Small intestine (tissue), 7 donors: ENCODE measurements at regions not wholly inside any gene's neighbourhood (a gene's known extent, or its start where the extent isn't known, plus 50 kb on each side); places are given as distances from the start of the nearest gene placed in this dataset.

Experiments used
- DNase-seq, 2 donors: peaks; one replicate each; pipeline versions ENCODE4 v3.0.0 to v3.0.0-alpha.2; 2013
- FAIRE-seq: peaks from 2 replicates; lab custom pipeline; 2012; peaks lifted over from hg19 to GRCh38; lab: Jason Lieb, UNC
- H3K27ac ChIP-seq, 3 donors: one replicate each; pipeline ENCODE4 v1.5.1; 2013; ENCODE audit warnings: low read length in 2 of 3, mild to moderate bottlenecking in 2 of 3, control low read depth in 1 of 3, inconsistent platforms in 1 of 3, low read depth in 1 of 3, moderate library complexity in 1 of 3
- H3K27me3 ChIP-seq, 3 donors: one replicate each; pipeline ENCODE4 v1.6.1; 2013; ENCODE audit warnings: low read length in 3 of 3, inconsistent platforms in 1 of 3; ENCODE audit not compliant: control insufficient read depth in 3 of 3, insufficient read depth in 3 of 3
- H3K36me3 ChIP-seq, 3 donors: one replicate each; pipeline ENCODE4 v1.6.1; 2013; ENCODE audit warnings: low read length in 3 of 3, inconsistent platforms in 1 of 3, low read depth in 1 of 3, mild to moderate bottlenecking in 1 of 3, moderate library complexity in 1 of 3; ENCODE audit not compliant: control insufficient read depth in 3 of 3, insufficient read depth in 2 of 3
- H3K4me1 ChIP-seq, 3 donors: one replicate each; pipeline ENCODE4 v1.6.1; 2013; ENCODE audit warnings: low read length in 2 of 3, inconsistent platforms in 1 of 3, low read depth in 1 of 3, mild to moderate bottlenecking in 1 of 3, moderate library complexity in 1 of 3; ENCODE audit not compliant: control insufficient read depth in 3 of 3, insufficient read depth in 2 of 3
- H3K4me3 ChIP-seq, 3 donors: one replicate each; pipeline ENCODE4 v1.5.1; 2013; ENCODE audit warnings: low read length in 3 of 3, control low read depth in 1 of 3, inconsistent platforms in 1 of 3, low read depth in 1 of 3, mild to moderate bottlenecking in 1 of 3, moderate library complexity in 1 of 3
- H3K9me3 ChIP-seq, 2 donors: one replicate each; pipeline ENCODE4 v1.6.1; 2013; ENCODE audit warnings: low read depth in 1 of 2, low read length in 1 of 2; ENCODE audit not compliant: control insufficient read depth in 2 of 2, insufficient read depth in 1 of 2
- WGBS, 3 donors: extraction: QIAGEN DNeasy Blood & Tissue Kit; methylation state at CpG; one replicate each; pipeline ENCODE4 v1.1.7; 2013; 5-methylcytosine and 5-hydroxymethylcytosine counted together
- donor health status: healthy with polysubstance abuse.
- donor health status: control.
- donor health status: control.
- donor health status: Bipolar disorder and iron deficiency.
- donor health status: healthy.

GRCh38 chr2:217463402-217464075 is 539.3 kb downstream of the TNS1 start:
- Histone ChIP-seq H3K36me3 (no peaks in the 10 kb centered on the region), H3K9me3 (no peaks in the 10 kb centered on the region), H3K27me3 (no peaks in the 10 kb centered on the region), H3K4me1 (no peaks in the 10 kb centered on the region), H3K27ac (no peak overlapping the region), H3K4me3 (no peak overlapping the region)
- no peak for FAIRE-seq
- 83 to 98% (median 85%) methylated on average over 2 of the region's 2 CpGs for WGBS, 3 donors
- no peak for DNase-seq

DNA sequence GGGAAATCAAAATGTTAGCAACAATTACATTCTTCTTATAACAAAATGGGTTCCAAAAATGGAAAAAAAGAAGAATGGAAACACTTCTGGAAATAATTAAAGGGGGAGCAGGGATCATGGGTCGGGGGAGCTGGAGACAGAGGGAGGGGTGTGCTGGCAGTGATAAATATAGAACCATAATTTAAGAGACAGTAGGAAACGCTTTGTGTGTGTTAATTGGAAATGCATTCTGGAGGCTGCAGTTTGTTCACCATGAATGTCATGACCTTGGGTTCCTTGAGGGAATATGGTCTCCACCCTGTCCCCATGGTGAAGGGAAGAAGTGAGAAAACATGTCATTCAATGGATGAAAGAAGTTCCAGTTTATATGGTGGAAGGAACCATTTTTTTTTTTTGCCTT is 540.7 kb downstream of the TNS1 start:
- Histone ChIP-seq H3K4me1 (no peaks in the 10 kb centered on the region), H3K27ac (no peak overlapping the region), H3K27me3 (no peaks in the 10 kb centered on the region), H3K4me3 (no peak overlapping the region), H3K36me3 (no peaks in the 10 kb centered on the region), H3K9me3 (no peaks in the 10 kb centered on the region)
- WGBS, 3 donors = 56 to 74% (median 67%) methylated on average over 2 of the region's 2 CpGs
- DNase-seq = no peak
- no peak for FAIRE-seq

- Histone ChIP-seq H3K27ac (no peak overlapping the region), H3K4me3 (no peak overlapping the region), H3K27me3 (no peaks in the 10 kb centered on the region), H3K36me3 (no peaks in the 10 kb centered on the region), H3K9me3 (no peaks in the 10 kb centered on the region), H3K4me1 (no peaks in the 10 kb centered on the region)
- DNase-seq (no peak), FAIRE-seq (no peak)
- WGBS, 3 donors = 68 to 75% (median 75%) methylated on average over 4 of the region's 4 CpGs
Measured at GRCh38 chr2:217461674-217462073, 541.1 kb downstream of the TNS1 start.

DNA sequence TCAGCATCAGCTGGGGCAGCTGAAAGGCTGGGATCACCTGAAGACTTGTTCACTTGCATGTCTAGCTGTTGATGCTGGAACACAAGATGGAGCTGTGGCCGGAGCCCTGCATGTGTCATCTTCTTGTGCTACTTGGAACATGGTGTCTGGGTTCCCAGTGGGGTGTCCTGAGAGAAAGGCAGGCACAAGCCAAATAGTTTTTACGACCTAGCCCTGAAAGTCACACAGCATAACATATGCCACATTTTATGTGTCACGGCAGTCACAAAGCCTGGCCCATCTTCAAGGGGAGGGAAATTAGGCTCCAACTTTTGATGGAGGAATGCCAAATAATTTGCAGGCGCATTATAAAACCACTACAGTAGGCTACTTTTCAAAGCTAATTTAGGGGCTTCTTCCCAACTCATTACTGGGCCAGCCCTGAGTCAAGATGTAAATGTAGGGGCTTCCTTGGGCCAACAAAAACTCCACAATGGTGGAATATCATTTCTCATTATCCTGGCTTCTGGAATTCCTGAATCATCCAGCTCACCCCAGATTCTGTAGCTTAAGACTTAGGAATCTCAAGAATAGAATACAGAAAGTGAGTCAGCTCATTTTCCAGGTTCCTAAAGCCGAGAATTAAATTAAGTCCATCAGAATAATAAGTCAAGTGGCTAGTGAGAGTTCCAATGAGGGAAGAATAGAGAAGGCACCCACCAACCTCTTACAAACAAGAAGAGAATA is 543.0 kb downstream of the TNS1 start:
- WGBS, 3 donors = 80 to 91% (median 85%) methylated on average over 5 of the region's 5 CpGs

DNA sequence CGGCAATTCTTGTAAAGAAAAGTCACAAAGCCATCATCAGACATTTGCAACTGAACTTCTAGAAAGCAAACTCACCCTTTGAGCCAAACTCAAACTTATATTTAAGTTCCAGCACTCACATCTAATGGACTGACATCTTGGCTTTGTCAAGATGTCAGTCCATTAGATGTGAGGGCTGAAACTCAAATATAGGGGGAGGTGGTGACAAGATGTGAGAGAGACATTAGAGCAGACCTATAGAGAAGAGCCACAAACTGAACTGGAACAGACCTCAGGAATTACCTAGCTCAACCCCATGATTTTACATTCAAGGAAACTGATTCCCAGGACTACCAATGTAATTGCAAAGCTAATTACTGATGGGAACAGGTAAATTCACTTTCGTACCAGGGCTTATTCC is 543.8 kb downstream of the TNS1 start:
- 82 to 87% (median 85%) methylated on average over 2 of the region's 2 CpGs for WGBS, 3 donors
- no peak overlapping the region for H3K4me3 ChIP-seq
- no peaks in the 10 kb centered on the region for H3K36me3 ChIP-seq
- no peaks in the 10 kb centered on the region for H3K4me1 ChIP-seq
- DNase-seq = no peak
- no peak for FAIRE-seq
- no peak overlapping the region for H3K27ac ChIP-seq
- H3K9me3 ChIP-seq = no peaks in the 10 kb centered on the region
- no peaks in the 10 kb centered on the region for H3K27me3 ChIP-seq

More for the DNA sequence above, 543.0 kb downstream of the TNS1 start:
- H3K27ac ChIP-seq = no peak overlapping the region
- DNase-seq = no peak
- H3K4me1 ChIP-seq = no peaks in the 10 kb centered on the region
- no peak for FAIRE-seq
- H3K9me3 ChIP-seq = no peaks in the 10 kb centered on the region
- no peak overlapping the region for H3K4me3 ChIP-seq
- H3K36me3 ChIP-seq = no peaks in the 10 kb centered on the region
- no peaks in the 10 kb centered on the region for H3K27me3 ChIP-seq

GRCh38 chr2:217456016-217456415 is 546.8 kb downstream of the TNS1 start:
- no peak for FAIRE-seq
- WGBS, 3 donors = 72 to 85% (median 77%) methylated on average over 2 of the region's 2 CpGs

DNA sequence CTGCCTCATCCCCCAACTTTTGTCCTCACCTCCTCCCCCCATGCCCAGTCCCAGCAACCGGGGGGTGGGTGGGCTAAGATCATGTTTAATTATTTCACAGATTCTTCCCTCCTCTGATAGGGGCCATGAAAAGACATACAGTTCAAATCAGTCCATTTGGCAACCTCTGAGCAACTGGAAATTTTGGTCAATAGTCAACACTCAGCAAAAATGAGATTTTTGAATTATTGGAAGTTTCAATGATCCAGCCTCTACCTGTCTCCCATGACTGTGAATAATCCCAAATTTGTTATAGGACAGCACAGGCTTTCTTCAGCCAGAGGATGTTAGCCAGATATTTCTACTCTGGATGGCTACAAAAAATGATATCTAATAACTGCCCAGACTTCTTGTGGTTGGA is 549.9 kb downstream of the TNS1 start:
- Histone ChIP-seq H3K27me3 (no peaks in the 10 kb centered on the region), H3K9me3 (no peaks in the 10 kb centered on the region), H3K4me3 (no peak overlapping the region), H3K36me3 (no peaks in the 10 kb centered on the region), H3K27ac (no peak overlapping the region), H3K4me1 (no peaks in the 10 kb centered on the region)
- no peak for FAIRE-seq
- WGBS, 3 donors = 67 to 88% (median 77%) methylated on average over 1 of the region's 1 CpG
- DNase-seq = no peak

More at GRCh38 chr2:217456016-217456415, 546.8 kb downstream of the TNS1 start:
- H3K27me3 ChIP-seq = no peaks in the 10 kb centered on the region
- no peaks in the 10 kb centered on the region for H3K9me3 ChIP-seq
- no peaks in the 10 kb centered on the region for H3K36me3 ChIP-seq
- DNase-seq = peak in 1 of 2 donors; percentile 21
- no peak overlapping the region for H3K4me3 ChIP-seq
- H3K27ac ChIP-seq = no peak overlapping the region
- H3K4me1 ChIP-seq = no peaks in the 10 kb centered on the region

DNA sequence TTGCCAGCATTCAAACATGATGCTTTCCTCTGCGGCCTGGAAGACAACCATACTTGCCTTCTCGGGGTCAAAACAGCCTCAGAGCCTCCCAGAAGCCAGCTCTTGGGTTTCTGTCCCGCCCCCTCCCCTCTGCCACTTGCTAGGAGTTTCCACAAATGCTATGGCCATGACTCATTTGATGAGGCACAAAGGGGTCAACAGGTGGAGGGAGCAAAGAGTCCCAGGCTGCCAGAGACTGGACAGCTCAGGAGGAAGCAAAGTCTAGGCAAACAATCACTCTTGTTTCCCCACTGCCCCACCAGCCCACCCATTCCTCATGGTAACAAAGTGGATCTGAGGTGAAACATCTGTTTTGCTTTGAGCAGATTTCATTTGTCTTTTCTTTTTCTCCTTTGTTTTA is 551.1 kb downstream of the TNS1 start:
- 71 to 80% (median 74%) methylated on average over 3 of the region's 3 CpGs for WGBS, 3 donors
- no peak for DNase-seq
- Histone ChIP-seq H3K27me3 (no peaks in the 10 kb centered on the region), H3K36me3 (no peaks in the 10 kb centered on the region), H3K4me1 (no peaks in the 10 kb centered on the region), H3K4me3 (no peak overlapping the region), H3K9me3 (no peaks in the 10 kb centered on the region), H3K27ac (no peak overlapping the region)
- FAIRE-seq = no peak
